SU-DHL-6 (cell line): ENCODE measurements at regions not wholly inside any gene's neighbourhood (a gene's known extent, or its start where the extent isn't known, plus 50 kb on each side); places are given as distances from the start of the nearest gene placed in this dataset.

ENCODE experiments used
- H2AFZ ChIP-seq: fragments of 200-600 bp; sonication (generic); 2 replicates; pipeline ENCODE4 v1.6.1; 2014; ENCODE audit warnings: low read depth, mild to moderate bottlenecking, moderate library complexity, mixed read lengths, antibody characterized with exemption, low read length; ENCODE audit not compliant: severe bottlenecking
- H3F3A ChIP-seq: fragments of 200-600 bp; shearing (Covaris generic); 2 replicates; pipeline ENCODE4 v1.6.0; 2016; ENCODE audit warnings: antibody characterized with exemption, mild to moderate bottlenecking; ENCODE audit not compliant: insufficient read depth
- H3K27ac ChIP-seq: fragments of 200-600 bp; sonication (generic); 2 replicates; pipeline ENCODE4 v1.5.1; 2016; ENCODE audit warnings: low read depth, mild to moderate bottlenecking, low read length, moderate library complexity, mixed read lengths
- H3K27me3 ChIP-seq: fragments of 200-600 bp; sonication (generic), shearing (Covaris generic); 2 replicates; pipeline ENCODE4 v1.6.0; 2014; ENCODE audit warnings: mild to moderate bottlenecking, low read length
- H3K36me3 ChIP-seq: fragments of 200-600 bp; sonication (generic); 2 replicates; pipeline ENCODE4 v1.6.1; 2014; ENCODE audit warnings: mild to moderate bottlenecking, low read length, mixed read lengths
- H3K4me2 ChIP-seq: fragments of 300-600, 200-600 bp; shearing (Covaris generic), sonication (generic); 2 replicates; pipeline ENCODE4 v1.6.0; 2014; ENCODE audit warnings: low read length, low read depth, mild to moderate bottlenecking; ENCODE audit not compliant: poor library complexity, severe bottlenecking
- H3K4me3 ChIP-seq: fragments of 200-600 bp; sonication (generic); 2 replicates; pipeline ENCODE4 v1.5.1; 2014; ENCODE audit warnings: antibody characterized with exemption, low read length, mild to moderate bottlenecking, mixed read lengths; ENCODE audit not compliant: insufficient read depth, poor library complexity, severe bottlenecking
- H3K79me2 ChIP-seq: fragments of 200-600 bp; sonication (generic); 2 replicates; pipeline ENCODE4 v1.6.1; 2014; ENCODE audit warnings: mild to moderate bottlenecking, low read length, moderate library complexity; ENCODE audit not compliant: insufficient read depth
- H3K9ac ChIP-seq: fragments of 200-600 bp; sonication (generic); 2 replicates; pipeline ENCODE4 v1.7.0; 2014; ENCODE audit warnings: mild to moderate bottlenecking, low read length
- H3K9me2 ChIP-seq: fragments of 200-600 bp; sonication (generic); replicated peaks from 2 replicates; pipeline ENCODE4 v1.6.1; 2014; ENCODE audit warnings: low read length; ENCODE audit not compliant: insufficient read depth
- H3K9me3 ChIP-seq: fragments of 200-600 bp; sonication (generic); 2 replicates; pipeline ENCODE4 v1.6.1; 2014; ENCODE audit warnings: low read length, mixed read lengths; ENCODE audit not compliant: insufficient read depth
- H4K20me1 ChIP-seq: fragments of 200-600 bp; sonication (generic); 2 replicates; pipeline ENCODE4 v1.6.1; 2014; ENCODE audit warnings: low read depth, mild to moderate bottlenecking, antibody characterized with exemption, low read length, moderate library complexity, mixed read lengths
- CTCF ChIP-seq: fragments of 200-600 bp; sonication (generic); IDR thresholded peaks from one replicate; pipeline ENCODE4 v1.5.1; 2017; ENCODE audit warnings: antibody characterized with exemption, mild to moderate bottlenecking, low read length, moderate library complexity; ENCODE audit not compliant: insufficient read depth, poor library complexity, severe bottlenecking
- EZH2phosphoT487 ChIP-seq: fragments of 200-600 bp; sonication (generic), shearing (Covaris generic); conservative IDR thresholded peaks from 2 replicates; pipeline ENCODE4 v1.6.1; 2018; ENCODE audit warnings: mild to moderate bottlenecking, antibody characterized with exemption, low read length, moderate library complexity, mixed read lengths

- H3K27me3 ChIP-seq: no peaks in the 10 kb centered on the region
- TF ChIP-seq CTCF (no peak), EZH2phosphoT487 (no peak)
- no peak overlapping the region for H2AFZ ChIP-seq
- no peaks in the 10 kb centered on the region for H3F3A ChIP-seq
- H4K20me1 ChIP-seq: no peaks in the 10 kb centered on the region
- no peaks in the 10 kb centered on the region for H3K36me3 ChIP-seq
- H3K27ac ChIP-seq: no peak overlapping the region
- no peaks in the 10 kb centered on the region; the same call in 1 of the 2 replicates for H3K9me2 ChIP-seq
- no peak overlapping the region for H3K4me2 ChIP-seq
- no peak overlapping the region for H3K4me3 ChIP-seq
- no peak overlapping the region for H3K9ac ChIP-seq
- H3K9me3 ChIP-seq: no peaks in the 10 kb centered on the region
- no peaks in the 10 kb centered on the region for H3K79me2 ChIP-seq
Observed at GRCh38 chr5:99817796-99818195, 717.4 kb upstream of the FAM174A start.

GRCh38 chr5:99814321-99815063 is 720.7 kb upstream of the FAM174A start:
- no peak overlapping the region for H3K4me2 ChIP-seq
- no peak overlapping the region for H3K27ac ChIP-seq

GRCh38 chr5:99808657-99809230 is 726.4 kb upstream of the FAM174A start:
- Histone ChIP-seq H3F3A (no peaks in the 10 kb centered on the region), H4K20me1 (no peaks in the 10 kb centered on the region), H2AFZ (no peak overlapping the region), H3K4me2 (no peak overlapping the region), H3K27ac (no peak overlapping the region), H3K9me3 (no peaks in the 10 kb centered on the region), H3K36me3 (no peaks in the 10 kb centered on the region), H3K9ac (no peak overlapping the region), H3K4me3 (no peak overlapping the region), H3K79me2 (no peaks in the 10 kb centered on the region), H3K27me3 (no peaks in the 10 kb centered on the region), H3K9me2 (no peaks in the 10 kb centered on the region)
- no peak for TF ChIP-seq CTCF
- TF ChIP-seq EZH2phosphoT487: no peak

More at GRCh38 chr5:99814321-99815063, 720.7 kb upstream of the FAM174A start:
- Histone ChIP-seq H4K20me1 (no peaks in the 10 kb centered on the region), H3K27me3 (no peaks in the 10 kb centered on the region), H3K9me2 (no peaks in the 10 kb centered on the region; the same call in 1 of the 2 replicates), H3K79me2 (no peaks in the 10 kb centered on the region), H3K4me3 (no peak overlapping the region), H3K9me3 (no peaks in the 10 kb centered on the region), H3F3A (no peaks in the 10 kb centered on the region), H3K9ac (no peak overlapping the region), H2AFZ (no peak overlapping the region), H3K36me3 (no peaks in the 10 kb centered on the region)
- TF ChIP-seq EZH2phosphoT487 (no peak), CTCF (no peak)
